ENCODE measurements at regions not wholly inside any gene's neighbourhood (a gene's known extent, or its start where the extent isn't known, plus 50 kb on each side); places are given as distances from the start of the nearest gene placed in this dataset.

GRCh38 chr17:6356562-6356961 is 78.4 kb downstream of the AIPL1 start:
- TF ChIP-seq CTCF (IDR thresholded peaks at IDR 0.05) = no peak
- TF ChIP-seq POLR2A (IDR thresholded peaks at IDR 0.05) = no peak
- no peak for TF ChIP-seq EP300 (IDR thresholded peaks at IDR 0.05)
- TF ChIP-seq POLR2AphosphoS5 (IDR thresholded peaks at IDR 0.05) = no peak

Measured in suprapubic skin (tissue), 4 donors.